ENCODE measurements at regions not wholly inside any gene's neighbourhood (a gene's known extent, or its start where the extent isn't known, plus 50 kb on each side); places are given as distances from the start of the nearest gene placed in this dataset.

GRCh38 chr3:174382878-174383277 lies 476.3 kb upstream of the NAALADL2 start:
- H3K27me3 ChIP-seq, result no peaks in the 10 kb centered on the region

DNA sequence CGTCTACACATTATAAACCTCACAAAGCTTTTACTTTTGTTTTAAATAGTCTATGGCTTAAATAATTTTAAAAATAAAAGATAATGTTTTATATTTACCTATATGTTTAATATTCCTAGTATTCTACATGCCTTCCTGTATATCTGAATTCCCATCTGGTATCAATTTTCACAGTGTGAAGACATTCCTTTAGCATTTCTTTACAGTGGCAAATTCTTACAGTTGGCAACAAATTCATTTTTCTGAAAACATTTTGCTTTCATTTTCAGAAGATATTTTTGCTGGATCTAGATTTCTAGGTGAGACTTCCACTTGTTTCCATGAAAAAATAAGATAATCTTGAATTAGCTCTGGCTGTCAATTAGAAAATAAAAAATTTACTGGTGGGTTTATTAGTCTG lies 471.4 kb upstream of the NAALADL2 start:
- WGBS, 2 donors, result 83 to 98% methylated on average over 1 of the region's 1 CpG
- no peaks in the 10 kb centered on the region for H3K36me3 ChIP-seq (replicated peaks in 1 of 2; ENCODE audit: insufficient read depth in 1 of 2, low read depth in 2 of 2)
- intact Hi-C loops (cut with DNase I), result no loop called here
- no peak overlapping the region for H3K27ac ChIP-seq
- TF ChIP-seq, protein P1, sequence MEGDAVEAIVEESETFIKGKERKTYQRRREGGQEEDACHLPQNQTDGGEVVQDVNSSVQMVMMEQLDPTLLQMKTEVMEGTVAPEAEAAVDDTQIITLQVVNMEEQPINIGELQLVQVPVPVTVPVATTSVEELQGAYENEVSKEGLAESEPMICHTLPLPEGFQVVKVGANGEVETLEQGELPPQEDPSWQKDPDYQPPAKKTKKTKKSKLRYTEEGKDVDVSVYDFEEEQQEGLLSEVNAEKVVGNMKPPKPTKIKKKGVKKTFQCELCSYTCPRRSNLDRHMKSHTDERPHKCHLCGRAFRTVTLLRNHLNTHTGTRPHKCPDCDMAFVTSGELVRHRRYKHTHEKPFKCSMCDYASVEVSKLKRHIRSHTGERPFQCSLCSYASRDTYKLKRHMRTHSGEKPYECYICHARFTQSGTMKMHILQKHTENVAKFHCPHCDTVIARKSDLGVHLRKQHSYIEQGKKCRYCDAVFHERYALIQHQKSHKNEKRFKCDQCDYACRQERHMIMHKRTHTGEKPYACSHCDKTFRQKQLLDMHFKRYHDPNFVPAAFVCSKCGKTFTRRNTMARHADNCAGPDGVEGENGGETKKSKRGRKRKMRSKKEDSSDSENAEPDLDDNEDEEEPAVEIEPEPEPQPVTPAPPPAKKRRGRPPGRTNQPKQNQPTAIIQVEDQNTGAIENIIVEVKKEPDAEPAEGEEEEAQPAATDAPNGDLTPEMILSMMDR (IDR thresholded peaks at IDR 0.05), result no peak
- no peak for TF ChIP-seq POLR2A (IDR thresholded peaks at IDR 0.05)
- DNase-seq (no peak), ATAC-seq (no peak)
- no peaks in the 10 kb centered on the region for H3K4me1 ChIP-seq
- no peak overlapping the region for H3K4me3 ChIP-seq
- no peaks in the 10 kb centered on the region for H3K9me3 ChIP-seq
- no peaks in the 10 kb centered on the region for H3K27me3 ChIP-seq

More at GRCh38 chr3:174382878-174383277, 476.3 kb upstream of the NAALADL2 start:
- TF ChIP-seq, protein P1 (IDR thresholded peaks at IDR 0.05), result no peak
- no peak for TF ChIP-seq POLR2A (IDR thresholded peaks at IDR 0.05)
- Histone ChIP-seq H3K27ac (no peak overlapping the region), H3K4me3 (no peak overlapping the region), H3K9me3 (no peaks in the 10 kb centered on the region), H3K36me3 (replicated peaks in 1 of 2; ENCODE audit: insufficient read depth in 1 of 2, low read depth in 2 of 2) (no peaks in the 10 kb centered on the region), H3K4me1 (no peaks in the 10 kb centered on the region)
- WGBS, 2 donors, result 20 to 31% methylated on average over 1 of the region's 1 CpG
- no peak for DNase-seq
- no peak for ATAC-seq
- intact Hi-C loops (cut with DNase I), result no loop called here

DNA sequence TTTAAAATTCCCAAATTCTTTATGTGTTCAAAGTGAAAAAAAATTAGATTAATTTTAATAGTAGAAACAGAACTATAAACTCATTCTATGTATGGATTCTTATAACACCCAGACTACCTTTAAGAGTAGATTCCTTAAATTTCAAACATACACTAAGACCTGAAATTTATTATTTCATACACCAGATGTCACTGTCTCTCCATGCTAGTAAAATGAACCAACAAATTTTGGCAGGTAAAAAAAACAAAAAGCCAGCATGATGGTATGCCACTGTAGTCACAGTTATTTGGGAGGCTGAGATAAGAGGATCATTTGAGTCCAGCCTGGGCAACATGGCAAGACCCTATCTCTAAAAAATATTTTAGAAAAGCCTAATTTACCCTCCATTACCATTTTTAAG lies 461.3 kb upstream of the NAALADL2 start:
- no peaks in the 10 kb centered on the region for H3K4me1 ChIP-seq
- intact Hi-C loops (cut with DNase I), result no loop called here
- H3K36me3 ChIP-seq (replicated peaks in 1 of 2; ENCODE audit: insufficient read depth in 1 of 2, low read depth in 2 of 2), result no peaks in the 10 kb centered on the region
- no peak overlapping the region for H3K27ac ChIP-seq
- TF ChIP-seq POLR2A (IDR thresholded peaks at IDR 0.05), result no peak
- TF ChIP-seq, protein P1 (IDR thresholded peaks at IDR 0.05), result peak; percentile 25 to 69 (median 62)
- H3K4me3 ChIP-seq, result no peak overlapping the region
- no peaks in the 10 kb centered on the region for H3K27me3 ChIP-seq
- ATAC-seq (no peak), DNase-seq (no peak)
- no peaks in the 10 kb centered on the region for H3K9me3 ChIP-seq

- no peaks in the 10 kb centered on the region for H3K9me3 ChIP-seq
- H3K27ac ChIP-seq, result no peak overlapping the region
- no peak overlapping the region for H3K4me3 ChIP-seq
- no peak for ATAC-seq
- H3K4me1 ChIP-seq, result no peaks in the 10 kb centered on the region
- DNase-seq, result no peak
- no peaks in the 10 kb centered on the region for H3K36me3 ChIP-seq (replicated peaks in 1 of 2; ENCODE audit: insufficient read depth in 1 of 2, low read depth in 2 of 2)
- H3K27me3 ChIP-seq, result no peaks in the 10 kb centered on the region
- 80 to 82% methylated on average over 1 of the region's 1 CpG for WGBS, 2 donors
- intact Hi-C loops (cut with DNase I), result no loop called here
- no peak for TF ChIP-seq POLR2A (IDR thresholded peaks at IDR 0.05)
- TF ChIP-seq, protein P1 (IDR thresholded peaks at IDR 0.05), result no peak
Measured at GRCh38 chr3:174398761-174399160, 460.4 kb upstream of the NAALADL2 start.

DNA sequence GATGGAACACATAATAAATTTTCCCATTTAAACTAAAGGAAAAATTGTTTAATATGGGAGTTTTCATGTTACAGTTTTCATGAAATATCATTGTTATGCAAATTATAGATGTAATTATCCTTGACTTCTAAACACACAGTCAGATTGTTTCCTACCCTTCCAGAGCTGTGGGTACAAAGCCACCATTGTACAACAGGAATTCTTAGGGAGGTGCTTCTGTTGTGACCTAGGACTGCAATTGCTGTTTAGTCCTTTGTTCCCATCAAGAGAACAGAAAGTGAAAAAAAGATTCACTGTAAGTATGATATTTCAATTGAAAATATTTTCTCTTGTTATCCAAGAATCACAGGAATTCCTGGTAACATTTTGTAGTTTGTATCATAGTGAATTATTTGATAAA lies 455.3 kb upstream of the NAALADL2 start:
- H3K27ac ChIP-seq, result no peak overlapping the region
- ATAC-seq, result no peak
- no peak overlapping the region for H3K4me3 ChIP-seq
- no peak for DNase-seq
- H3K4me1 ChIP-seq, result no peaks in the 10 kb centered on the region
- no peak for TF ChIP-seq POLR2A (IDR thresholded peaks at IDR 0.05)
- TF ChIP-seq, protein P1 (IDR thresholded peaks at IDR 0.05), result no peak
- no peaks in the 10 kb centered on the region for H3K9me3 ChIP-seq
- H3K36me3 ChIP-seq (replicated peaks in 1 of 2; ENCODE audit: insufficient read depth in 1 of 2, low read depth in 2 of 2), result no peaks in the 10 kb centered on the region
- intact Hi-C loops (cut with DNase I), result no loop called here
- H3K27me3 ChIP-seq, result no peaks in the 10 kb centered on the region

Data from body of pancreas (tissue), 4 donors.